ENCODE measurements at regions not wholly inside any gene's neighbourhood (a gene's known extent, or its start where the extent isn't known, plus 50 kb on each side); places are given as distances from the start of the nearest gene placed in this dataset.

GRCh38 chr11:70521475-70522308 lies 123.4 kb downstream of the CTTN start:
- no peak for DNase-seq
- TF ChIP-seq POLR2A (IDR thresholded peaks at IDR 0.05; ENCODE audit: low read length) (no peak), GATA1 (IDR thresholded peaks at IDR 0.05; ENCODE audit: low read depth, low read length) (no peak)

- TF ChIP-seq GATA1 (IDR thresholded peaks at IDR 0.05; ENCODE audit: low read depth, low read length) (no peak), POLR2A (IDR thresholded peaks at IDR 0.05; ENCODE audit: low read length) (no peak)
- DNase-seq, result no peak
These were observed 123.9 kb downstream of the CTTN start for GRCh38 chr11:70522309-70522592.

GRCh38 chr11:70522593-70523311 lies 124.4 kb downstream of the CTTN start:
- no peak for TF ChIP-seq GATA1 (IDR thresholded peaks at IDR 0.05; ENCODE audit: low read depth, low read length)
- TF ChIP-seq POLR2A (IDR thresholded peaks at IDR 0.05; ENCODE audit: low read length), result no peak

GRCh38 chr11:70523384-70524095 lies 125.2 kb downstream of the CTTN start:
- DNase-seq, result no peak
- no peak for TF ChIP-seq POLR2A (IDR thresholded peaks at IDR 0.05; ENCODE audit: low read length)
- TF ChIP-seq GATA1 (IDR thresholded peaks at IDR 0.05; ENCODE audit: low read depth, low read length), result no peak

More at GRCh38 chr11:70522593-70523311, 124.4 kb downstream of the CTTN start:
- DNase-seq, result no peak

GRCh38 chr11:70524096-70524922 lies 126.0 kb downstream of the CTTN start:
- no peak for DNase-seq
- TF ChIP-seq POLR2A (IDR thresholded peaks at IDR 0.05; ENCODE audit: low read length), result no peak
- no peak for TF ChIP-seq GATA1 (IDR thresholded peaks at IDR 0.05; ENCODE audit: low read depth, low read length)

- TF ChIP-seq GATA1 (IDR thresholded peaks at IDR 0.05; ENCODE audit: low read depth, low read length) (no peak), POLR2A (IDR thresholded peaks at IDR 0.05; ENCODE audit: low read length) (no peak)
- no peak for DNase-seq
These were observed 126.7 kb downstream of the CTTN start for GRCh38 chr11:70525006-70525405.

- TF ChIP-seq POLR2A (IDR thresholded peaks at IDR 0.05; ENCODE audit: low read length) (no peak), GATA1 (IDR thresholded peaks at IDR 0.05; ENCODE audit: low read depth, low read length) (no peak)
These were observed 127.1 kb downstream of the CTTN start for GRCh38 chr11:70525466-70525865.

GRCh38 chr11:70526116-70527045 lies 128.1 kb downstream of the CTTN start:
- TF ChIP-seq GATA1 (IDR thresholded peaks at IDR 0.05; ENCODE audit: low read depth, low read length) (no peak), POLR2A (IDR thresholded peaks at IDR 0.05; ENCODE audit: low read length) (no peak)
- no peak for DNase-seq

More at GRCh38 chr11:70525466-70525865, 127.1 kb downstream of the CTTN start:
- no peak for DNase-seq

- TF ChIP-seq GATA1 (IDR thresholded peaks at IDR 0.05; ENCODE audit: low read depth, low read length) (no peak), POLR2A (IDR thresholded peaks at IDR 0.05; ENCODE audit: low read length) (no peak)
- no peak for DNase-seq
These were observed 128.7 kb downstream of the CTTN start for GRCh38 chr11:70527046-70527395.

GRCh38 chr11:70527429-70528045 lies 129.2 kb downstream of the CTTN start:
- no peak for DNase-seq
- TF ChIP-seq GATA1 (IDR thresholded peaks at IDR 0.05; ENCODE audit: low read depth, low read length) (no peak), POLR2A (IDR thresholded peaks at IDR 0.05; ENCODE audit: low read length) (no peak)

- DNase-seq, result no peak
- no peak for TF ChIP-seq POLR2A (IDR thresholded peaks at IDR 0.05; ENCODE audit: low read length)
- TF ChIP-seq GATA1 (IDR thresholded peaks at IDR 0.05; ENCODE audit: low read depth, low read length), result no peak
These were observed 129.9 kb downstream of the CTTN start for GRCh38 chr11:70528046-70528793.

Data from erythroblast (primary cell).